RWPE2 (cell line): ENCODE measurements at regions not wholly inside any gene's neighbourhood (a gene's known extent, or its start where the extent isn't known, plus 50 kb on each side); places are given as distances from the start of the nearest gene placed in this dataset.

Source experiments
- ATAC-seq: fragments of 200-7000 bp; cut with Tn5 transposase; 3 replicates; pipeline ENCODE4 v1.9.1; 2021; ENCODE audit warnings: low read depth
- DNase-seq: peaks from one replicate; pipeline ENCODE4 v3.0.0-alpha.2; 2020; ENCODE audit warnings: low spot score
- H3K27ac ChIP-seq: fragments of 450-650 bp; 2 replicates; pipeline ENCODE4 v1.5.1; 2017; ENCODE audit warnings: mild to moderate bottlenecking; ENCODE audit not compliant: poor library complexity, severe bottlenecking
- H3K27me3 ChIP-seq: fragments of 250-450 bp; sonication (Bioruptor Pico); 2 replicates; pipeline ENCODE4 v1.5.1; 2021; ENCODE audit warnings: mild to moderate bottlenecking, moderate library complexity; ENCODE audit not compliant: insufficient read depth, poor library complexity, severe bottlenecking
- H3K36me3 ChIP-seq: fragments of 250-450 bp; sonication (Bioruptor Pico); 2 replicates; pipeline ENCODE4 v1.5.1; 2020; ENCODE audit warnings: low read depth, mild to moderate bottlenecking, moderate library complexity
- H3K4me1 ChIP-seq: fragments of 250-450 bp; sonication (Bioruptor Pico); 2 replicates; pipeline ENCODE4 v1.5.1; 2021; ENCODE audit warnings: mild to moderate bottlenecking, moderate library complexity; ENCODE audit not compliant: insufficient read depth, poor library complexity, severe bottlenecking
- H3K4me3 ChIP-seq: fragments of 250-450 bp; sonication (Bioruptor Pico); 2 replicates; pipeline ENCODE4 v1.5.1; 2021; ENCODE audit warnings: mild to moderate bottlenecking, moderate library complexity; ENCODE audit not compliant: severe bottlenecking
- H3K9me3 ChIP-seq: fragments of 250-450 bp; sonication (Bioruptor Pico); 2 replicates; pipeline ENCODE4 v1.5.1; 2021; ENCODE audit warnings: mild to moderate bottlenecking, moderate library complexity; ENCODE audit not compliant: severe bottlenecking
- TF ChIP-seq, protein P1 (sequence below): fragments of 450-650 bp; IDR thresholded peaks from one replicate; pipeline ENCODE4 v1.5.1; 2017; ENCODE audit warnings: mild to moderate bottlenecking, moderate library complexity; ENCODE audit not compliant: poor library complexity, severe bottlenecking

- no peaks in the 10 kb centered on the region for H3K9me3 ChIP-seq
- no peak for ATAC-seq
- no peak overlapping the region for H3K27ac ChIP-seq
- no peaks in the 10 kb centered on the region for H3K36me3 ChIP-seq
- no peak overlapping the region for H3K4me3 ChIP-seq
- TF ChIP-seq, protein P1, sequence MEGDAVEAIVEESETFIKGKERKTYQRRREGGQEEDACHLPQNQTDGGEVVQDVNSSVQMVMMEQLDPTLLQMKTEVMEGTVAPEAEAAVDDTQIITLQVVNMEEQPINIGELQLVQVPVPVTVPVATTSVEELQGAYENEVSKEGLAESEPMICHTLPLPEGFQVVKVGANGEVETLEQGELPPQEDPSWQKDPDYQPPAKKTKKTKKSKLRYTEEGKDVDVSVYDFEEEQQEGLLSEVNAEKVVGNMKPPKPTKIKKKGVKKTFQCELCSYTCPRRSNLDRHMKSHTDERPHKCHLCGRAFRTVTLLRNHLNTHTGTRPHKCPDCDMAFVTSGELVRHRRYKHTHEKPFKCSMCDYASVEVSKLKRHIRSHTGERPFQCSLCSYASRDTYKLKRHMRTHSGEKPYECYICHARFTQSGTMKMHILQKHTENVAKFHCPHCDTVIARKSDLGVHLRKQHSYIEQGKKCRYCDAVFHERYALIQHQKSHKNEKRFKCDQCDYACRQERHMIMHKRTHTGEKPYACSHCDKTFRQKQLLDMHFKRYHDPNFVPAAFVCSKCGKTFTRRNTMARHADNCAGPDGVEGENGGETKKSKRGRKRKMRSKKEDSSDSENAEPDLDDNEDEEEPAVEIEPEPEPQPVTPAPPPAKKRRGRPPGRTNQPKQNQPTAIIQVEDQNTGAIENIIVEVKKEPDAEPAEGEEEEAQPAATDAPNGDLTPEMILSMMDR: no peak
- no peak for DNase-seq
- H3K27me3 ChIP-seq: peaks cover 16% of the 10 kb centered on the region
- H3K4me1 ChIP-seq: no peaks in the 10 kb centered on the region
Measured at GRCh38 chr5:8382456-8382855, 513.5 kb downstream of the MTRR start.

DNA sequence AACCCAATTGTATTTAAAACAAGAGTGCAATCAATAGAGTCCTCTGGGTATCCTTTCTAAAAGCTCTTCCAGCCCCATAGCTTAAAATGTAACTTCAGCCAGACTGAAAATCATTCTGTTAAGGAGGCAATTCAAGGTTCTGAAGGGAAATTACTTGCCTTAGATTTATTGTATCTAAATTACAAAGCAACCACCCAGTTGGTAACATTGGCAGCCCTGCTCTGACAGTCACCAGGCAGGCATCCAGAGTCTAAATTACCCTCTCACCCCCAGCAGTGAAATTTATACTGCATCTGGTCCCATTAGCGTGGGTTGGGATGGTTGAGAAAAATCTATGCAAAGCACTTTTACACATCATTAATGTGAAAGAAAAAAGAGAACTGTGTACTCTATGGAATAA is 514.7 kb downstream of the MTRR start:
- H3K27me3 ChIP-seq: peaks cover 16% of the 10 kb centered on the region
- no peaks in the 10 kb centered on the region for H3K4me1 ChIP-seq
- TF ChIP-seq, protein P1: no peak
- no peak overlapping the region for H3K4me3 ChIP-seq
- ATAC-seq: no peak
- no peak overlapping the region for H3K27ac ChIP-seq
- no peaks in the 10 kb centered on the region for H3K36me3 ChIP-seq
- DNase-seq: no peak
- no peaks in the 10 kb centered on the region for H3K9me3 ChIP-seq

DNA sequence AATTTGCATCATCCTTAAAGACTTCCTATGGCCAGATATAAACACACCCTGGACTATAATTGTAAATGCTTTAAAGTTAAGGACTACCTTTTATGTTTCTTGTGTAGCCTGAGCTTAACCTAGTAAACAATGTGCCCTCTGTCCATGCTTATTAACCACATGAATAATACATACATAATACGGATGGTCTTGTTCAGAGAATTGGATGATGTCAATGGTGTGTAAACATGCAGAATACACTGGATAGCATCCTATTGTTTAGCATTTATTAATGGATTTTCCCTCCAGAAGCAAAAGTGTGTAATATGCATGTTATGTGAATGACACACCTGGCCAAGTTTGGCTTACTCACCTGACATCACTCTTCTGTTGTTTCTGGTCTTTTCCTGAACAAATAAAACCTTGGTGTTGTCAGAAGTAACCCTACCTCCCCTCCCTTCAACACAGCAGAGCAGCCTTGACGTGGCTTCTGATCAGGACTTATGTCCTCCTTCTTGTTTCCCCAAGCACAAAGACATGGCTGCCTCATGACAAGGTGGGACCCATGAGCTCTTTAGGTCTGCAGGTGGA is 517.9 kb downstream of the MTRR start:
- TF ChIP-seq, protein P1: no peak
- DNase-seq (no peak), ATAC-seq (peak; percentile 52; the same call in 1 of the 3 replicates)
- Histone ChIP-seq H3K9me3 (no peaks in the 10 kb centered on the region), H3K27ac (no peak overlapping the region), H3K4me1 (no peaks in the 10 kb centered on the region), H3K36me3 (no peaks in the 10 kb centered on the region), H3K27me3 (peaks cover 18% of the 10 kb centered on the region), H3K4me3 (no peak overlapping the region)

- ATAC-seq: no peak
- DNase-seq: no peak
- H3K36me3 ChIP-seq: no peaks in the 10 kb centered on the region
- no peaks in the 10 kb centered on the region for H3K4me1 ChIP-seq
- H3K9me3 ChIP-seq: no peaks in the 10 kb centered on the region
- TF ChIP-seq, protein P1: no peak
- H3K27me3 ChIP-seq: peaks cover 26% of the 10 kb centered on the region
- H3K27ac ChIP-seq: no peak overlapping the region
- no peak overlapping the region for H3K4me3 ChIP-seq
Measured at GRCh38 chr5:8391911-8392310, 523.0 kb downstream of the MTRR start.

DNA sequence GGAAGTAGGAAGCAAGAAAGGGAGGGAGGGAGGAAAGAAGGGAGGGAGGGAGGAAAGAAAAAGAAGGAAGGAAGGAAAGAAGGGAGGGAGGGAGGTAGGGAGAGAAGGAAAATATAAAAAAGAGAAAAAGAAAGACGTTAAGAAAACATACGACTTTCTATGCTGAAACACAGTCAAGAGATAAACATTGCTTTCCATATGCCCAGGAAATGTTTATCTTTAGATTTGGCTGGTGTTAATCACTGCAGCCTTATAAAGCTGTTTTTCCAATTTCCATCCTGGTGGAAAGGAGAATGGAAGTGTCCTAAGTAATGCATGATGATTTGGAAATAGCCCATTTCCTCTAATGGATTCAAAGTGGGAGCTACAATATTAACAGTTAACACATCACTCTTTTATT is 524.3 kb downstream of the MTRR start:
- H3K36me3 ChIP-seq: no peaks in the 10 kb centered on the region
- no peaks in the 10 kb centered on the region for H3K9me3 ChIP-seq
- H3K4me1 ChIP-seq: no peaks in the 10 kb centered on the region
- no peak overlapping the region for H3K4me3 ChIP-seq
- no peak for DNase-seq
- ATAC-seq: no peak
- no peak overlapping the region for H3K27ac ChIP-seq
- TF ChIP-seq, protein P1: no peak
- peaks cover 26% of the 10 kb centered on the region for H3K27me3 ChIP-seq
